ENCODE measurements at regions not wholly inside any gene's neighbourhood (a gene's known extent, or its start where the extent isn't known, plus 50 kb on each side); places are given as distances from the start of the nearest gene placed in this dataset.
"Not testable (repeated sequence)": the region's sequence is repeated elsewhere in the genome, so short reads cannot be mapped to it uniquely, and the experiment has no call there.

- Mint-ChIP-seq H3K27me3 (ENCODE audit: unreplicated experiment) (no peaks in the 10 kb centered on the region), H3K27ac (ENCODE audit: unreplicated experiment) (no peak overlapping the region), H3K4me1 (ENCODE audit: low read depth, unreplicated experiment) (no peaks in the 10 kb centered on the region), H3K36me3 (ENCODE audit: unreplicated experiment) (no peaks in the 10 kb centered on the region), H3K9me3 (ENCODE audit: unreplicated experiment) (peaks cover 2% of the 10 kb centered on the region), H3K4me3 (ENCODE audit: unreplicated experiment) (no peak overlapping the region)
- no peak for DNase-seq
- TF ChIP-seq, protein P1, sequence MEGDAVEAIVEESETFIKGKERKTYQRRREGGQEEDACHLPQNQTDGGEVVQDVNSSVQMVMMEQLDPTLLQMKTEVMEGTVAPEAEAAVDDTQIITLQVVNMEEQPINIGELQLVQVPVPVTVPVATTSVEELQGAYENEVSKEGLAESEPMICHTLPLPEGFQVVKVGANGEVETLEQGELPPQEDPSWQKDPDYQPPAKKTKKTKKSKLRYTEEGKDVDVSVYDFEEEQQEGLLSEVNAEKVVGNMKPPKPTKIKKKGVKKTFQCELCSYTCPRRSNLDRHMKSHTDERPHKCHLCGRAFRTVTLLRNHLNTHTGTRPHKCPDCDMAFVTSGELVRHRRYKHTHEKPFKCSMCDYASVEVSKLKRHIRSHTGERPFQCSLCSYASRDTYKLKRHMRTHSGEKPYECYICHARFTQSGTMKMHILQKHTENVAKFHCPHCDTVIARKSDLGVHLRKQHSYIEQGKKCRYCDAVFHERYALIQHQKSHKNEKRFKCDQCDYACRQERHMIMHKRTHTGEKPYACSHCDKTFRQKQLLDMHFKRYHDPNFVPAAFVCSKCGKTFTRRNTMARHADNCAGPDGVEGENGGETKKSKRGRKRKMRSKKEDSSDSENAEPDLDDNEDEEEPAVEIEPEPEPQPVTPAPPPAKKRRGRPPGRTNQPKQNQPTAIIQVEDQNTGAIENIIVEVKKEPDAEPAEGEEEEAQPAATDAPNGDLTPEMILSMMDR (IDR thresholded peaks at IDR 0.05; ENCODE audit: partially characterized antibody, unreplicated experiment): no peak
Measured at GRCh38 chr3:173216063-173216462, 75.0 kb upstream of the SPATA16 start.

DNA sequence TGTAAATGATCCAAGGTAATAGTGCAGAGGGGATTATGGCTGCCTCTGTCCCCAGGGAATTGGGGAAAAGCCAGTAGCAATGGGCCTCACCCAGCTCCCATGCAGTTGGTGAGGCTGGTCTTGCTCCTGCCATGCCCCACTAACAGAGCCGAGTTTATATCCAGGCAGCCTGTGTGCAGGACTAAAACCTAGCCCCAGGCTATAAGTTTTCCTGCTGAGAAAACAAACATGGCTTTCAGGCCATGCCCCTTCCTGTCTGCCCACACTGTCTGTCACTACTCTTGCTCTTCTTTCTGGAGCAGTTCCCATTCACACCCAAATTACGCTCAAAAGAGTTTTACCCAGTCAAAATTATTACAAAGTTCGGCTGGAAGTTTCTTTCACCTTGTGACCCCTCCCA lies 73.5 kb upstream of the SPATA16 start:
- Mint-ChIP-seq H3K27ac (ENCODE audit: unreplicated experiment) (no peak overlapping the region), H3K27me3 (ENCODE audit: unreplicated experiment) (no peaks in the 10 kb centered on the region), H3K4me3 (ENCODE audit: unreplicated experiment) (no peak overlapping the region), H3K36me3 (ENCODE audit: unreplicated experiment) (no peaks in the 10 kb centered on the region), H3K4me1 (ENCODE audit: low read depth, unreplicated experiment) (no peaks in the 10 kb centered on the region), H3K9me3 (ENCODE audit: unreplicated experiment) (peaks cover 2% of the 10 kb centered on the region)
- no peak for DNase-seq
- TF ChIP-seq, protein P1 (IDR thresholded peaks at IDR 0.05; ENCODE audit: partially characterized antibody, unreplicated experiment): no peak

DNA sequence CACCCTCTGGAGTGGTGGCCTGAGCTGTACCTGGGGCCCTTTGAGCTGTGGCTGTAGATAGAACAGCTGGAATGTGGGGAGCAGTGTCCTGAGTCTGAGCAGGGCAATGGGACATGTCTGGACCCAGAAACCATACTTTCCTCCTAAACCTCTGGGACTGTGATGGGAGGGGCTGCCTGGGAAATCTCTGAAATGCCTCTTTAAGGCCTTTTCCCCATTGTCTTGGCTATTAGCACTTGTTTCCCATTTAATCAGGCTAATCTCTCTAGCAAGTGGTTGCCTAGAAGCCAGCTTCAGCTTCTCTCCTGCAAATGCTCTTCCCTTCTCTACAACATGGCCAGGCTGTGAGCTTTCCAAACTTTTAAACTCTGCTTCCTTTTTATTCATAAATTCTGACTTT lies 58.5 kb upstream of the SPATA16 start:
- no peaks in the 10 kb centered on the region for H3K9me3 Mint-ChIP-seq (ENCODE audit: unreplicated experiment)

GRCh38 chr3:173194868-173195267 lies 53.8 kb upstream of the SPATA16 start:
- not testable (repeated sequence) for H3K36me3 Mint-ChIP-seq (ENCODE audit: unreplicated experiment); H3K9me3 Mint-ChIP-seq (ENCODE audit: unreplicated experiment); H3K4me1 Mint-ChIP-seq (ENCODE audit: low read depth, unreplicated experiment); H3K27ac Mint-ChIP-seq (ENCODE audit: unreplicated experiment); H3K4me3 Mint-ChIP-seq (ENCODE audit: unreplicated experiment); H3K27me3 Mint-ChIP-seq (ENCODE audit: unreplicated experiment); DNase-seq

More for the DNA sequence above, 58.5 kb upstream of the SPATA16 start:
- TF ChIP-seq, protein P1 (IDR thresholded peaks at IDR 0.05; ENCODE audit: partially characterized antibody, unreplicated experiment): no peak
- Mint-ChIP-seq H3K4me1 (ENCODE audit: low read depth, unreplicated experiment) (no peaks in the 10 kb centered on the region), H3K27me3 (ENCODE audit: unreplicated experiment) (no peaks in the 10 kb centered on the region), H3K27ac (ENCODE audit: unreplicated experiment) (no peak overlapping the region), H3K36me3 (ENCODE audit: unreplicated experiment) (no peaks in the 10 kb centered on the region), H3K4me3 (ENCODE audit: unreplicated experiment) (no peak overlapping the region)
- DNase-seq: no peak

DNA sequence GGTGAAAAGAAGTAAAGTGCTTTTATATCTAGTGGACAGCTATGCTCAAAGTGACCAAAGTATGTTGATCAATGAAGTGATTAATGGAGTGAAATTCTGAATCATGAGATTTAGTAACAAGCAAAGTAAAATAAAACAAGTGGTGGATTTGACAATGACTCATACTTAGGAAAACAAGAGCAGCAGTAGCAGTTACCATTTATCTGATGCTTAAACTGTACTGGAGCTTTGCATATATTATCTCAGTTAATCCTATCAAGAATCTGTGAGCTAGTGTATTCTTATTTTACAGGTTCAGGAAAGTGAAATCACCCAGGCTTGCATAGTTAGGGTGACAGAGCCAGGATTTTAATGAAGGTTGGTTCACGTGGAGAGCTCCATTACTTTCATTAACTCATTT lies 50.6 kb upstream of the SPATA16 start:
- no peaks in the 10 kb centered on the region for H3K4me1 Mint-ChIP-seq (ENCODE audit: low read depth, unreplicated experiment)
- H3K4me3 Mint-ChIP-seq (ENCODE audit: unreplicated experiment): no peak overlapping the region
- no peak for DNase-seq
- H3K9me3 Mint-ChIP-seq (ENCODE audit: unreplicated experiment): no peaks in the 10 kb centered on the region
- H3K27ac Mint-ChIP-seq (ENCODE audit: unreplicated experiment): no peak overlapping the region
- H3K36me3 Mint-ChIP-seq (ENCODE audit: unreplicated experiment): no peaks in the 10 kb centered on the region
- TF ChIP-seq, protein P1 (IDR thresholded peaks at IDR 0.05; ENCODE audit: partially characterized antibody, unreplicated experiment): no peak
- no peaks in the 10 kb centered on the region for H3K27me3 Mint-ChIP-seq (ENCODE audit: unreplicated experiment)

Data from glutamatergic neuron (in vitro differentiated cells).